GM19455 (cell line): ENCODE measurements at regions not wholly inside any gene's neighbourhood (a gene's known extent, or its start where the extent isn't known, plus 50 kb on each side); places are given as distances from the start of the nearest gene placed in this dataset.
"Not testable (repeated sequence)": the region's sequence is repeated elsewhere in the genome, so short reads cannot be mapped to it uniquely, and the experiment has no call there.

Source experiments
- ATAC-seq: cut with Tn5 transposase; IDR thresholded peaks from one replicate; pipeline ENCODE4 v1.9.1; 2021; ENCODE audit not compliant: unreplicated experiment

GRCh38 chr21:39004634-39005501 lies 178.4 kb downstream of the PSMG1 start:
- no peak for ATAC-seq

- no peak for ATAC-seq
Observed at GRCh38 chr21:39003982-39004633, 179.1 kb downstream of the PSMG1 start.

- no peak for ATAC-seq
Observed at GRCh38 chr21:39001341-39001740, 181.9 kb downstream of the PSMG1 start.

GRCh38 chr21:39000496-39000895 lies 182.8 kb downstream of the PSMG1 start:
- no peak for ATAC-seq

GRCh38 chr21:38999161-38999560 lies 184.1 kb downstream of the PSMG1 start:
- no peak for ATAC-seq

- ATAC-seq, result not testable (repeated sequence)
Observed at GRCh38 chr21:38998281-38998680, 185.0 kb downstream of the PSMG1 start.

GRCh38 chr21:38997843-38998175 lies 185.4 kb downstream of the PSMG1 start:
- not testable (repeated sequence) for ATAC-seq

- no peak for ATAC-seq
Observed at GRCh38 chr21:38997051-38997842, 186.0 kb downstream of the PSMG1 start.

- no peak for ATAC-seq
Observed at GRCh38 chr21:38996355-38996754, 186.9 kb downstream of the PSMG1 start.

- ATAC-seq, result no peak
Observed at GRCh38 chr21:38995731-38996130, 187.5 kb downstream of the PSMG1 start.

- no peak for ATAC-seq
Observed at GRCh38 chr21:38995071-38995669, 188.1 kb downstream of the PSMG1 start.

GRCh38 chr21:38994042-38994441 lies 188.3 kb downstream of the ETS2 start:
- ATAC-seq, result no peak

- no peak for ATAC-seq
Observed at GRCh38 chr21:38993561-38993960, 187.8 kb downstream of the ETS2 start.

- no peak for ATAC-seq
Observed at GRCh38 chr21:38992737-38993136, 187.0 kb downstream of the ETS2 start.

- no peak for ATAC-seq
Observed at GRCh38 chr21:38990424-38990794, 184.7 kb downstream of the ETS2 start.

- ATAC-seq, result no peak
Observed at GRCh38 chr21:38989745-38990423, 184.2 kb downstream of the ETS2 start.

- no peak for ATAC-seq
Observed at GRCh38 chr21:38989379-38989744, 183.6 kb downstream of the ETS2 start.

- ATAC-seq, result no peak
Observed at GRCh38 chr21:38988509-38989378, 183.0 kb downstream of the ETS2 start.

- ATAC-seq, result no peak
Observed at GRCh38 chr21:38987633-38988508, 182.1 kb downstream of the ETS2 start.
